Right lung (tissue), 2 donors: ENCODE measurements at regions not wholly inside any gene's neighbourhood (a gene's known extent, or its start where the extent isn't known, plus 50 kb on each side); places are given as distances from the start of the nearest gene placed in this dataset.
"Not testable (repeated sequence)": the region's sequence is repeated elsewhere in the genome, so short reads cannot be mapped to it uniquely, and the experiment has no call there.

Source experiments
- DNase-seq, 2 donors: peaks; one replicate each; pipeline ENCODE4 v3.0.0-alpha.2; 2013

DNA sequence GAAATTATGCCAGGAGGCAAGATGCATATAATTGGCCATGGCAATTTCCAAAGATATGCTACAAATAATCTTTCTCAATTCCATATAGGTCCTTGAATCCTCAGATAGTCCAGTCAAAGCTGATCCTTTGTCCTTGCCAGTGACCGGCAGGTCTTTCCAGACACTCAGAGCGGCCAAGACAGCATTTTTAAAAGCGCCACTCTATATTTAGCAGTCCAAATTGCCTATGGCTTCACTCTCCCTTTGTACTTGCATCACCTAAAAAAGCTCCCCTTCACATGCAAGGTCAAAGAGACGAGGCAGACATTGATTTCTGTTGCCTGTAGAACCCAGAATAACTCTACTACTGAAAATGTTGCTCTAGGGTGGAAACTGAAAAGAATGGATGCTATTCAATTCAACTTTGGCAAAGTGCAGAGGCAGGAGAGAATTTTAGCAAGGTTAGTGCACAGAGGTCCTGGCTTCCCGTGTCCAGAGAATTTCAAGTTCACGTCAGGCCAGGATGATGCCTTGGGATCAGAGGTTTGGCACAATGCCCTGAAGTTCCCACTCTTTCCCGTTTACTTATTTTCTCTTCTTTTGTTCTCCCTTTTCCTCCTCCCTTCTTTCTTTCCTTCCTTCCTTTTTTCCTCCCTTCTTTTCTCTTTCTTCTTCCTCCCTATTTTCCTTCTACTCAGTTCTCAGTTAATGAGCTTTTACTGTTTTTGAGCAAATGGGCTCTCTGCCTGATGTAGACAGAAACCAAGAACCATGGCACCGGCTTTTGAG lies 108.5 kb downstream of the KCNK1 start:
- DNase-seq, result no peak

- DNase-seq, result no peak
These were observed 109.5 kb downstream of the KCNK1 start for GRCh38 chr1:233723387-233723786.

DNA sequence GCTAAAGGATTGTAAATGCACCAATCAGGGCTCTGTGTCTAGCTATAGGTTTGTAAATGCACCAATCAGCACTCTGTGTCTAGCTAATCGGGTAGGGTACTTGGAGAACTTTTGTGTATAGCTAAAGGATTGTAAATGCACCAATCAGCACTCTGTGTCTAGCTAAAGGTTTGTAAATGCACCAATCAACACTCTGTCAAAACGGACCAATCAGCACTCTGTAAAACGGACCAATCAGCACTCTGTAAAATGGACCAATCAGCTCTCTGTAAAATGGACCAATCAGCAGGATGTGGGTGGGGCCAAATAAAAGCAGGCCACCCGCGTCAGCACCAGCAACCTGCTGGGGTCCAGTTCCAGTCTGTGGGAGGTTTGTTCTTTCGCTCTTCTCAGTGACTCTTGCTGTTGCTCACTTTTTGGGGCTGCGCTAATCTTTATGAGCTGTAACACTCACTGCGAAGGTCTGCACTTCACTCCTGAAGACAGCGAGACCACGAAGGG lies 110.3 kb downstream of the KCNK1 start:
- not testable (repeated sequence) for DNase-seq

GRCh38 chr1:233725423-233725822 lies 111.5 kb downstream of the KCNK1 start:
- DNase-seq, result no peak

- no peak for DNase-seq
These were observed 114.8 kb downstream of the KCNK1 start for GRCh38 chr1:233728721-233729120.

GRCh38 chr1:233730380-233730779 lies 116.5 kb downstream of the KCNK1 start:
- no peak for DNase-seq

DNA sequence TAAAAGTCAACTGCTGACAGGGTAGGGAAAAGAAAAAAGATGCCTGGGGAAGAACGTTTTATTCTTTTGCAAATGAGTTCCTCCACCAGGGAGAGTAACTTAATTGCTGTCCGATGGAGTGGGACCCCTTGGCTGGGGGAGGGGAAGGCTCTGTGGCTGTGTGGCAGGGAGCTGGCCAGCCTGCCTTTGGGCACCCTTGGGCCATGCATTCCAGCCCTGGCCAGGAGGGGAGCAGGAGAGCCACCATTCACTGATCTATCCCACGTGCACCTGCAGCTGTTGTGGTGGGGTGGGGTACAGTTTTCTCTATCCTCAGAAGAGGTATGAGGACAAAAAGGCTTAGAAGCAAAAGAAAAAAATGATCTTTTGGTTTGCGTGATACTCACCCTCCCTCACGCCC lies 116.9 kb downstream of the KCNK1 start:
- DNase-seq, result no peak

- DNase-seq, result no peak
These were observed 118.3 kb downstream of the KCNK1 start for GRCh38 chr1:233732206-233732605.

DNA sequence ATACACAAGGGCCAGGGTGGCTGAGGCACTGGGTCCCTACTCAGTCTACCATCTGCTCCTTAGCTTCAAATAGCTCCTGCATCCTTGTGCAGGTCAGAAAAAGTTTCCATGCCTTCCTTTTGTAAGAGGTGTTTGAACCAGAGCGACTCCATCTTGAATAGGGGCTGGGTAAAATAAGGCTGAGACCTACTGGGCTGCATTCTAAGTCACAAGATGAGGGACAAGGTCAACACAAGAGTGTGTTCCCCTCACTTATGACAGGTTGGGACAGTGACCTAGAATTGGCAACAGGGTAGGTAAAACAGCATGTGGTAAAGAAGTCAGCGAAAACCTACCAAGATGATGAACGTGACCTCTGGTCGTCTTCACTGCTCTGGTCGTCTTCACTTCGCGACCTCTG lies 120.5 kb downstream of the KCNK1 start:
- no peak for DNase-seq

- DNase-seq, result no peak
These were observed 121.4 kb downstream of the KCNK1 start for GRCh38 chr1:233735331-233735730.

- DNase-seq, result no peak
These were observed 121.9 kb downstream of the KCNK1 start for GRCh38 chr1:233735847-233736246.

- DNase-seq, result no peak
These were observed 123.4 kb downstream of the KCNK1 start for GRCh38 chr1:233737341-233737740.

GRCh38 chr1:233738396-233738795 lies 124.5 kb downstream of the KCNK1 start:
- no peak for DNase-seq

- DNase-seq, result no peak
These were observed 124.9 kb downstream of the KCNK1 start for GRCh38 chr1:233738850-233739249.

DNA sequence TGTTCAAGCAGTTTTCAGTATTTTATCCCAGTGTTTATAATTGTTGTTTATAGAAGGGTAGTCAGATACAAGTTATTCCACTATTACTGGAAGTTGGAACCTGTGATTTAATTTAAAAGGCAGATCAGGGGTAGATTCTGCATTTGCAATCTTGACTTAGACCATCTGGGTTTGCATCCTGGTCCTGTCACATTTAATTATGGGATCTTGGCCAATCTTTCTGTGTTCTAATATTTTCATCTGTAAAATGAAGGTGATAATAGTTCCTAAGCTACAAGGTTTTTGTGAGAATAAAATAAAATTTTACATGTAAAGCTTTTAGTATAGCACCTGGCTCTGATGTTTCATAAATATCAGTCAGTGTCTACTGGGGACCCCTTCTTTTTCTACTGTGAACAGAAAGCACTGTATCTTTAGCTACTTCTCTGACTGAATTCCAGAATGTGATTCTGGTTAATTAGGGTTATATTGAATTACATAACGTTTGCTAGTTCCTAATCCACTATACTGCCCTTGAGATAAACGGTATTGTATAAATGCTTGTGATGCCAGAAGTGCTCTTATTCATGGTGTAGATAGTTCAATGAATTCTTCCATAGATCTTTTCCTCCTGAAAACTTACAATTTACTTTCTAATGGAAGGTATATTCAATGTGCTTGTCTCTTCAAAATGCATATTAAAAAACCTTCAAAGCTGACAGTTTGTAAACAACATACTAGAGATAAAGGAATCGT lies 131.0 kb downstream of the KCNK1 start:
- DNase-seq, result no peak

DNA sequence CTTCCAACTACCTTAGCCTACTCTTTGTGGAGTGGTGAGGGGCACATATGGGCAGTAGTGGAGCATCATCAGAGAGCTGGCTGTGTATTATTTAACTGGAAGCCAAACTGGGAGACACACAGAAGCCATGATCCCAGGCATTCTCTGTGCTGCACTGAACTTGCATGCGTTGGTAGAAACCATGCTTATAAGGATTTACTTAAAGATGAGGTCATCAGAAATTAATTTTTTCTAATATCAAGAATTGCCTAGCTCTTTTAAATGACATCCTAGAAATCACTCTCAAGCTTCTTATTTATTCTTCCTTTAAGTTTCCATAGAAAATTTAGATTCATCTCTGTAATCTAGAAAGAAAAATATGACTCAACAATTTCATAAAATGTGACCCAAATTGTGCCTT lies 136.2 kb downstream of the KCNK1 start:
- DNase-seq, result no peak

DNA sequence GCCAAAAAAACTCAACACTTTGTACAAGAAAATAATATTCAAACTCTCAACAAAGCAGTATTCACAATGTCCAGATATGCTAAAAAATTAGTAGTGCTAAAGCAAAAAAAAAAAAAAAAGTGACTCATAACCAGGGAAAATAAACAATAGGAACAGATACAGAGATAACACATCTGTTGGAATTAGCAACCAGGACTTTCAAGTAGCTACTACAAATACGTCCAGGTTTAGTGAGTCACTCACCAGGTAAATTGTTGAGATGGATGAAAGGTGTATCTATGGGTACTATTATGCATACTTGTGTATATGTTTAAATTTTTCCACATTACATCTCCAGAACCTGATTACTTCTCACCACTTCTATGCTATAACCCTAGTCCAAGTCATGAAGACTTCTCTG lies 144.8 kb upstream of the SLC35F3 start:
- DNase-seq, result no peak

GRCh38 chr1:233764304-233764703 lies 140.2 kb upstream of the SLC35F3 start:
- DNase-seq, result not testable (repeated sequence)

GRCh38 chr1:233777566-233777965 lies 126.9 kb upstream of the SLC35F3 start:
- no peak for DNase-seq

GRCh38 chr1:233780049-233780448 lies 124.4 kb upstream of the SLC35F3 start:
- no peak for DNase-seq

- DNase-seq, result no peak
These were observed 121.4 kb upstream of the SLC35F3 start for GRCh38 chr1:233782937-233783586.

DNA sequence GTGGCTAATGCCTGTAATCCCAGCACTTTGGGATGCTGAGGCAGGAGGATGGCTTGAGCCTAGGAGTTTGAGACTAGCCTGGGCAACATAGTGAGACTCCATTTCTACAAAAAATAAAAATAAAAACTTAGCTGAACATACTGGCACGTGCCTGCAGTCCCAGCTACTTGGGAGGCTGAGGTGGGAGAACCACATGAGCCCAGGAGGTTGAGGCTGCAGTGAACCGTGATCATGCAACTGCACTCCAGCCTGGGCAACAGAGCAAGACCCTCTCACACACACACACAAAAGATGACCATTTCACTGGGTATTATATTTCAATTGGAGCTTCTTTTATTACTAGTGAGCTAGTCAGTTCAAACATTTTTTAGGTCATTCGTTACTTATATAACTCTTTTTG lies 116.9 kb upstream of the SLC35F3 start:
- DNase-seq, result no peak

GRCh38 chr1:233788687-233789086 lies 115.8 kb upstream of the SLC35F3 start:
- DNase-seq, result no peak
